PC-9 (cell line): ENCODE measurements at regions not wholly inside any gene's neighbourhood (a gene's known extent, or its start where the extent isn't known, plus 50 kb on each side); places are given as distances from the start of the nearest gene placed in this dataset.
"Not testable (repeated sequence)": the region's sequence is repeated elsewhere in the genome, so short reads cannot be mapped to it uniquely, and the experiment has no call there.

ENCODE experiments used
- CTCF ChIP-seq: fragments of 200-600 bp; sonication (generic); conservative IDR thresholded peaks from 2 replicates; pipeline ENCODE4 v1.6.1; 2017; ENCODE audit warnings: mixed run types, antibody characterized with exemption, mild to moderate bottlenecking, moderate library complexity
- EZH2 ChIP-seq: fragments of 200-600 bp; sonication (generic); IDR thresholded peaks from 2 replicates; pipeline ENCODE4 v1.8.0; 2017; ENCODE audit warnings: antibody characterized with exemption, low read depth

- not testable (repeated sequence) for TF ChIP-seq CTCF, EZH2
Observed at GRCh38 chr16:29113446-29113845, 128.6 kb downstream of the LAT start.
